GM12872 (cell line): ENCODE measurements at regions not wholly inside any gene's neighbourhood (a gene's known extent, or its start where the extent isn't known, plus 50 kb on each side); places are given as distances from the start of the nearest gene placed in this dataset.

Experiments used
- CTCF ChIP-seq: IDR thresholded peaks from 3 replicates; pipeline ENCODE4 v1.5.1; 2011; ENCODE audit warnings: low read depth, mild to moderate bottlenecking, low read length, moderate library complexity; ENCODE audit not compliant: insufficient read depth

- no peak for TF ChIP-seq CTCF
Measured at GRCh38 chrX:36804066-36804465, 204.1 kb upstream of the FAM47C start.

- no peak for TF ChIP-seq CTCF
Measured at GRCh38 chrX:36844857-36845256, 163.3 kb upstream of the FAM47C start.

- no peak for TF ChIP-seq CTCF
Measured at GRCh38 chrX:36847496-36847895, 160.7 kb upstream of the FAM47C start.

GRCh38 chrX:36849407-36849806, 158.8 kb upstream of the FAM47C start:
- no peak for TF ChIP-seq CTCF

- no peak for TF ChIP-seq CTCF
Measured at GRCh38 chrX:36856849-36857248, 151.3 kb upstream of the FAM47C start.

GRCh38 chrX:36859231-36859630, 148.9 kb upstream of the FAM47C start:
- TF ChIP-seq CTCF = no peak

- no peak for TF ChIP-seq CTCF
Measured at GRCh38 chrX:36861601-36862000, 146.6 kb upstream of the FAM47C start.

- peak; percentile 29; the same call in 1 of the 3 replicates for TF ChIP-seq CTCF
Measured at GRCh38 chrX:36867143-36867542, 141.0 kb upstream of the FAM47C start.
